ENCODE measurements at regions not wholly inside any gene's neighbourhood (a gene's known extent, or its start where the extent isn't known, plus 50 kb on each side); places are given as distances from the start of the nearest gene placed in this dataset.

DNA sequence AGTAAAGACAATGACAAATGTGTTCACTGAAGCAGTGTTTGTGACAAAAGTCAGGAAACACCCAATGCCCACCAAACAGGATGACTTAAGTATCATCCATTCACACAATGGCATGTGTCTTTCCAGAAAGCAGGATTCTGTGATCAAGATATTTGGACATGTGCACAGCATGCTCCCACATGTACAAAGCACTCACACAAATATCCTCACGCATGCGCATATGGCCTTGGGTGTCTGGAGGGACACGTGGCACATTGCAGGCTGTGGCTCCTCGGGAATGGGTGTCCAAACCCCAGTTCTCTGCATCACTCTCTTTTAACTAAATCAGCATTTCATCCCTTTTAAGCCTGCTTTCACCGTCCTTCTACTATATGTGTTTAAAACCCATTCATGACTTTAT lies 130.5 kb downstream of the KLF13 start:
- TF ChIP-seq EZH2 (IDR thresholded peaks at IDR 0.05) (no peak), FOXP2 (optimal IDR thresholded peaks at IDR 0.05; ENCODE audit: control extremely low read depth, extremely low read length, insufficient read depth) (no peak)
